Natural killer cell (primary cell): ENCODE measurements at regions not wholly inside any gene's neighbourhood (a gene's known extent, or its start where the extent isn't known, plus 50 kb on each side); places are given as distances from the start of the nearest gene placed in this dataset.

Source experiments
- ATAC-seq, 3 donors: fragments of 150-1000 bp in 2 of 3; fragments of 200-7000 bp in 1 of 3; cut with Tn5 transposase; 1 replicate in 1 of 3; 2 replicates in 2 of 3; pipeline ENCODE4 v1.10.0; 2021; ENCODE audit warnings: mild to moderate bottlenecking in 2 of 3, moderate library complexity in 2 of 3
- DNase-seq, 2 donors: peaks; one replicate each; pipeline versions ENCODE4 v3.0.0 to v3.0.0-alpha.2; 2013 to 2021; ENCODE audit warnings: mixed read lengths in 1 of 2
- H3K27ac ChIP-seq: one replicate; pipeline ENCODE4 v1.5.1; 2013; ENCODE audit warnings: mild to moderate bottlenecking, low read length
- H3K27me3 ChIP-seq: one replicate; pipeline ENCODE4 v1.6.1; 2013; ENCODE audit warnings: low read length; ENCODE audit not compliant: control insufficient read depth, insufficient read depth
- H3K36me3 ChIP-seq: one replicate; pipeline ENCODE4 v1.6.1; 2013; ENCODE audit warnings: low read length; ENCODE audit not compliant: control insufficient read depth, insufficient read depth
- H3K4me1 ChIP-seq: one replicate; pipeline ENCODE4 v1.6.1; 2013; ENCODE audit warnings: low read length; ENCODE audit not compliant: control insufficient read depth, insufficient read depth
- H3K4me3 ChIP-seq: one replicate; pipeline ENCODE4 v1.5.1; 2013; ENCODE audit warnings: low read length
- H3K9me3 ChIP-seq: one replicate; pipeline ENCODE4 v1.6.1; 2013; ENCODE audit warnings: low read length; ENCODE audit not compliant: control insufficient read depth, insufficient read depth
- H3K27ac Mint-ChIP-seq, 2 donors: one replicate each; pipeline ENCODE4 v1.8.0; 2022; ENCODE audit warnings: mild to moderate bottlenecking in 2 of 2, mixed read lengths in 2 of 2, moderate library complexity in 1 of 2
- H3K27me3 Mint-ChIP-seq, 2 donors: one replicate each; pipeline ENCODE4 v1.8.0; 2022; ENCODE audit warnings: low read depth in 2 of 2, mixed read lengths in 2 of 2
- H3K36me3 Mint-ChIP-seq: one replicate; pipeline ENCODE4 v1.8.0; 2022; ENCODE audit warnings: mixed read lengths
- H3K4me1 Mint-ChIP-seq, 2 donors: one replicate each; pipeline ENCODE4 v1.8.0; 2022; ENCODE audit warnings: mixed read lengths in 2 of 2
- H3K4me3 Mint-ChIP-seq: one replicate; pipeline ENCODE4 v1.8.0; 2022; ENCODE audit warnings: mild to moderate bottlenecking, moderate library complexity, mixed read lengths
- H3K9me3 Mint-ChIP-seq, 2 donors: one replicate each; pipeline ENCODE4 v1.8.0; 2022; ENCODE audit warnings: mixed read lengths in 2 of 2
- CTCF ChIP-seq: fragments of 200-600 bp; IDR thresholded peaks from one replicate; pipeline ENCODE4 v1.8.0; 2022; ENCODE audit warnings: antibody characterized with exemption
- WGBS: methylation state at CpG from one replicate; pipeline ENCODE4 v1.1.7; 2013; ENCODE audit warnings: missing lambda C conversion rate; ENCODE audit not compliant: insufficient coverage; 5-methylcytosine and 5-hydroxymethylcytosine counted together
- intact Hi-C: fragments of 100-400 bp; cut with micrococcal nuclease; formaldehyde crosslinking; loops from one replicate; pipeline ENCODE4 v1.14.2; 2022

GRCh38 chr11:134864233-134864967, 452.4 kb upstream of the B3GAT1 start:
- Histone ChIP-seq H3K27ac (no peak overlapping the region), H3K27me3 (no peaks in the 10 kb centered on the region), H3K4me3 (no peak overlapping the region), H3K36me3 (no peaks in the 10 kb centered on the region), H3K4me1 (no peaks in the 10 kb centered on the region), H3K9me3 (no peaks in the 10 kb centered on the region)
- 85% methylated on average over 23 of the region's 23 CpGs for WGBS
- Mint-ChIP-seq H3K4me3 (no peak overlapping the region), H3K9me3 (no peaks in the 10 kb centered on the region), H3K27me3 (peaks cover 8 to 28% of the 10 kb centered on the region in 2 donors), H3K4me1 (no peaks in the 10 kb centered on the region), H3K27ac (no peak overlapping the region), H3K36me3 (no peaks in the 10 kb centered on the region)
- no peak for DNase-seq
- no peak for ATAC-seq
- intact Hi-C loops = no loop called here
- no peak for TF ChIP-seq CTCF

GRCh38 chr11:134863294-134863693, 451.3 kb upstream of the B3GAT1 start:
- no peaks in the 10 kb centered on the region for H3K4me1 ChIP-seq
- H3K4me3 Mint-ChIP-seq = no peak overlapping the region
- no peaks in the 10 kb centered on the region for H3K9me3 Mint-ChIP-seq
- WGBS = 77% methylated on average over 9 of the region's 9 CpGs
- H3K9me3 ChIP-seq = no peaks in the 10 kb centered on the region
- no peak for TF ChIP-seq CTCF
- ATAC-seq (no peak), DNase-seq (no peak)
- intact Hi-C loops = no loop called here
- H3K27me3 Mint-ChIP-seq = peaks cover 11 to 28% of the 10 kb centered on the region in 2 donors
- H3K27ac Mint-ChIP-seq = no peak overlapping the region
- no peak overlapping the region for H3K27ac ChIP-seq
- no peak overlapping the region for H3K4me3 ChIP-seq
- no peaks in the 10 kb centered on the region for H3K4me1 Mint-ChIP-seq
- no peaks in the 10 kb centered on the region for H3K36me3 ChIP-seq
- H3K36me3 Mint-ChIP-seq = no peaks in the 10 kb centered on the region
- no peaks in the 10 kb centered on the region for H3K27me3 ChIP-seq

- Histone ChIP-seq H3K27ac (no peak overlapping the region), H3K9me3 (no peaks in the 10 kb centered on the region), H3K4me1 (no peaks in the 10 kb centered on the region), H3K36me3 (no peaks in the 10 kb centered on the region), H3K4me3 (no peak overlapping the region), H3K27me3 (no peaks in the 10 kb centered on the region)
- no peak overlapping the region for H3K4me3 Mint-ChIP-seq
- H3K9me3 Mint-ChIP-seq = no peaks in the 10 kb centered on the region
- no peaks in the 10 kb centered on the region for H3K4me1 Mint-ChIP-seq
- intact Hi-C loops = no loop called here
- peaks cover 11 to 28% of the 10 kb centered on the region in 2 donors for H3K27me3 Mint-ChIP-seq
- WGBS = 73% methylated on average over 6 of the region's 10 CpGs
- TF ChIP-seq CTCF = no peak
- H3K27ac Mint-ChIP-seq = no peak overlapping the region
- no peak for DNase-seq
- no peaks in the 10 kb centered on the region for H3K36me3 Mint-ChIP-seq
- no peak for ATAC-seq
Observed at GRCh38 chr11:134862587-134863195, 450.6 kb upstream of the B3GAT1 start.

- Mint-ChIP-seq H3K9me3 (no peaks in the 10 kb centered on the region), H3K4me1 (no peaks in the 10 kb centered on the region), H3K27me3 (peaks cover 11 to 28% of the 10 kb centered on the region in 2 donors), H3K27ac (no peak overlapping the region), H3K36me3 (no peaks in the 10 kb centered on the region), H3K4me3 (no peak overlapping the region)
- Histone ChIP-seq H3K9me3 (no peaks in the 10 kb centered on the region), H3K27ac (no peak overlapping the region), H3K27me3 (no peaks in the 10 kb centered on the region), H3K36me3 (no peaks in the 10 kb centered on the region), H3K4me3 (no peak overlapping the region), H3K4me1 (no peaks in the 10 kb centered on the region)
- ATAC-seq = no peak
- 87% methylated on average over 5 of the region's 5 CpGs for WGBS
- no peak for TF ChIP-seq CTCF
- intact Hi-C loops = no loop called here
- no peak for DNase-seq
Observed at GRCh38 chr11:134862105-134862502, 450.1 kb upstream of the B3GAT1 start.
